GM12878 (cell line): ENCODE measurements at regions not wholly inside any gene's neighbourhood (a gene's known extent, or its start where the extent isn't known, plus 50 kb on each side); places are given as distances from the start of the nearest gene placed in this dataset.

ENCODE experiments used
- ATAC-seq: fragments of 200-7000 bp; cut with Tn5 transposase; 3 replicates; pipeline ENCODE4 v1.9.1; 2020; ENCODE audit warnings: mild to moderate bottlenecking, moderate library complexity
- BruUV-seq: library from RNA; stranded (reverse); fragments of 400-500 nt; replicated peaks from 2 replicates; lab custom pipeline; 2021; lab: Mats Ljungman, UMichigan
- CTCF ChIA-PET: fragments of 300-600 bp; sonication (Branson Sonifier 250); formaldehyde crosslinking; extraction: SDS; loops from one replicate; lab custom pipeline; 2021; ENCODE audit warnings: inconsistent platforms; lab: Yijun Ruan, JAX
- POLR2A ChIA-PET: fragments of 350-600 bp; formaldehyde crosslinking; extraction: SDS; loops from one replicate; lab custom pipeline; 2021; ENCODE audit warnings: inconsistent platforms; lab: Charles Lee
- RAD21 ChIA-PET: fragments of 300-600 bp; sonication (Branson Sonifier 250); formaldehyde crosslinking; loops from one replicate; lab custom pipeline; 2023; ENCODE audit warnings: antibody characterized with exemption; ENCODE audit not compliant: unreplicated experiment; lab: Charles Lee
- SMC1A ChIA-PET: fragments of 300-600 bp; sonication (Branson Sonifier 250); formaldehyde crosslinking; loops from one replicate; lab custom pipeline; 2023; ENCODE audit not compliant: unreplicated experiment, uncharacterized antibody; lab: Charles Lee
- DNase-seq: peaks from one replicate; pipeline ENCODE4 v3.0.0-alpha.2; 2011; ENCODE audit warnings: low read depth, low spot score
- FAIRE-seq: peaks from 3 replicates; lab custom pipeline; 2011; peaks lifted over from hg19 to GRCh38; lab: Jason Lieb, UNC
- H2AFZ ChIP-seq: 2 replicates; pipeline ENCODE4 v1.6.0; 2011; ENCODE audit warnings: low read depth, low read length, control low read depth; ENCODE audit not compliant: control insufficient read depth
- H3K27ac ChIP-seq: 2 replicates; pipeline ENCODE4 v1.5.1; 2011; ENCODE audit warnings: control low read depth; ENCODE audit not compliant: control insufficient read depth, insufficient read depth
- H3K27me3 ChIP-seq, 2 experiments: replicated peaks in 1 of 2; 2 replicates each; pipeline versions ENCODE4 v1.6.0 to v1.6.1; 2011; ENCODE audit warnings: low read length in 1 of 2; ENCODE audit not compliant: control insufficient read depth in 2 of 2, insufficient read depth in 2 of 2
- H3K36me3 ChIP-seq, 2 experiments: 2 replicates each; pipeline ENCODE4 v1.5.1; 2011; ENCODE audit warnings: low read length in 1 of 2; ENCODE audit not compliant: control insufficient read depth in 2 of 2, insufficient read depth in 2 of 2
- H3K4me1 ChIP-seq: 2 replicates; pipeline ENCODE4 v1.6.1; 2011; ENCODE audit warnings: mild to moderate bottlenecking, low read length, moderate library complexity, mixed read lengths; ENCODE audit not compliant: control insufficient read depth, insufficient read depth
- H3K4me2 ChIP-seq: 2 replicates; pipeline ENCODE4 v1.6.0; 2011; ENCODE audit warnings: control low read depth; ENCODE audit not compliant: control insufficient read depth, insufficient read depth
- H3K4me3 ChIP-seq: fragments of 200-600 bp; sonication (generic); 2 replicates; pipeline ENCODE4 v1.5.1; 2016
- H3K79me2 ChIP-seq: 2 replicates; pipeline ENCODE4 v1.6.0; 2011; ENCODE audit warnings: low read length; ENCODE audit not compliant: control insufficient read depth, insufficient read depth
- H3K9ac ChIP-seq: 2 replicates; pipeline ENCODE4 v1.8.0; 2011; ENCODE audit warnings: low read length, control low read depth, mixed read lengths; ENCODE audit not compliant: control insufficient read depth, insufficient read depth
- H3K9me3 ChIP-seq: replicated peaks from 3 replicates; pipeline ENCODE4 v1.5.1; 2011; ENCODE audit warnings: mild to moderate bottlenecking, low read length; ENCODE audit not compliant: control insufficient read depth, insufficient read depth
- H4K20me1 ChIP-seq: 2 replicates; pipeline ENCODE4 v1.6.0; 2011; ENCODE audit not compliant: control insufficient read depth, insufficient read depth
- BMI1 ChIP-seq: fragments of 450-650 bp; IDR thresholded peaks from 2 replicates; pipeline ENCODE4 v1.6.1; 2016; ENCODE audit warnings: mild to moderate bottlenecking, moderate library complexity, borderline replicate concordance
- CUX1 ChIP-seq: IDR thresholded peaks from 2 replicates; pipeline ENCODE4 v1.6.1; 2012; ENCODE audit warnings: improper control_type of control experiment, low read depth, low read length; ENCODE audit not compliant: insufficient replicate concordance
- E4F1 ChIP-seq: fragments of 450-650 bp; IDR thresholded peaks from 2 replicates; pipeline ENCODE4 v1.6.1; 2018; ENCODE audit warnings: borderline replicate concordance, mild to moderate bottlenecking; ENCODE audit not compliant: partially characterized antibody
- HSF1 ChIP-seq: fragments of 150-350 bp; IDR thresholded peaks from 2 replicates; pipeline ENCODE4 v1.6.1; 2014; ENCODE audit warnings: mild to moderate bottlenecking, low read depth, low read length
- IRF4 ChIP-seq: IDR thresholded peaks from 2 replicates; pipeline ENCODE4 v1.6.1; 2011; ENCODE audit warnings: low read depth, low read length
- NR2C1 ChIP-seq: fragments of 450-650 bp; IDR thresholded peaks from 2 replicates; pipeline ENCODE4 v1.6.1; 2017; ENCODE audit warnings: antibody characterized with exemption, mild to moderate bottlenecking, moderate library complexity
- POLR2AphosphoS5 ChIP-seq: IDR thresholded peaks from 2 replicates; pipeline ENCODE4 v1.6.1; 2011; ENCODE audit warnings: mild to moderate bottlenecking, low read length, inconsistent platforms
- RBBP5 ChIP-seq: fragments of 200-600 bp; sonication (generic); conservative IDR thresholded peaks from 2 replicates; pipeline ENCODE4 v1.6.1; 2016
- RFX5 ChIP-seq: IDR thresholded peaks from 2 replicates; pipeline ENCODE4 v1.6.1; 2011; ENCODE audit warnings: low read depth, low read length, improper control_type of control experiment
- SMAD1 ChIP-seq: fragments of 450-650 bp; IDR thresholded peaks from 2 replicates; pipeline ENCODE4 v1.6.1; 2018; ENCODE audit warnings: mild to moderate bottlenecking, low read depth; ENCODE audit not compliant: partially characterized antibody
- STAT3 ChIP-seq: IDR thresholded peaks from 2 replicates; pipeline ENCODE4 v1.6.1; 2011; ENCODE audit warnings: low read depth, low read length, improper control_type of control experiment
- ZNF217 ChIP-seq: fragments of 450-650 bp; IDR thresholded peaks from 2 replicates; pipeline ENCODE4 v1.6.1; 2017; ENCODE audit warnings: antibody characterized with exemption, mild to moderate bottlenecking
- ZNF622 ChIP-seq: fragments of 450-650 bp; IDR thresholded peaks from 2 replicates; pipeline ENCODE4 v1.6.1; 2017; ENCODE audit warnings: mild to moderate bottlenecking, inconsistent platforms
- ZSCAN29 ChIP-seq: fragments of 450-650 bp; IDR thresholded peaks from 2 replicates; pipeline ENCODE4 v1.6.1; 2017; ENCODE audit warnings: mild to moderate bottlenecking, moderate library complexity
- WGBS: methylation state at CpG from one replicate; pipeline ENCODE4 v1.1.6; 2016; ENCODE audit warnings: low lambda C conversion rate; ENCODE audit not compliant: insufficient replicate concordance, insufficient coverage; ENCODE audit errors: missing lambda C conversion rate; 5-methylcytosine and 5-hydroxymethylcytosine counted together
- in situ Hi-C: fragments of 300-500 bp; cut with MboI; formaldehyde crosslinking; loops from 9 replicates; pipeline ENCODE4 v1.14.3; 2018; ENCODE audit warnings: mixed read lengths
- intact Hi-C: fragments of 100-400 bp; cut with micrococcal nuclease; formaldehyde crosslinking; loops from one replicate; pipeline ENCODE4 v1.14.2; 2022; ENCODE audit not compliant: unreplicated experiment

- ATAC-seq = no peak
- Histone ChIP-seq H3K4me1 (no peaks in the 10 kb centered on the region), H3K36me3 (no peaks in the 10 kb centered on the region), H2AFZ (no peak overlapping the region), H4K20me1 (no peaks in the 10 kb centered on the region), H3K9me3 (no peaks in the 10 kb centered on the region), H3K4me2 (no peak overlapping the region), H3K9ac (no peak overlapping the region), H3K27ac (no peak overlapping the region), H3K4me3 (no peak overlapping the region), H3K27me3 (no peaks in the 10 kb centered on the region), H3K79me2 (no peaks in the 10 kb centered on the region)
- RAD21 ChIA-PET = no interaction called here
- WGBS = 66% methylated on average over 7 of the region's 7 CpGs
- DNase-seq = no peak
- in situ Hi-C loops = no loop called here
- no TSS peak for BruUV-seq
- FAIRE-seq = no peak
- intact Hi-C loops = no loop called here
- POLR2A ChIA-PET = no interaction called here
- CTCF ChIA-PET = interaction anchor here (0.6 kb wide), 1 partner anchor 1394 kb away, joined by 3 read pairs; no protein-coding TSS in a partner anchor
- SMC1A ChIA-PET = no interaction called here
- TF ChIP-seq HSF1 (no peak), POLR2AphosphoS5 (no peak), SMAD1 (no peak), ZSCAN29 (no peak), CUX1 (no peak), BMI1 (no peak), NR2C1 (no peak), E4F1 (no peak), RFX5 (no peak), STAT3 (no peak), ZNF217 (no peak), IRF4 (no peak), RBBP5 (no peak), ZNF622 (no peak)
Measured at GRCh38 chr3:113094337-113095221, 103.8 kb downstream of the GTPBP8 start.
